GM23338 (cell line): ENCODE measurements at regions not wholly inside any gene's neighbourhood (a gene's known extent, or its start where the extent isn't known, plus 50 kb on each side); places are given as distances from the start of the nearest gene placed in this dataset.
A peak's percentile ranks its signal among the peaks of the same experiment; 100 is the strongest.

Experiments used
- ATAC-seq: fragments of 200-7000 bp; cut with Tn5 transposase; 3 replicates; pipeline ENCODE4 v1.9.1; 2020
- DNase-seq: peaks from one replicate; pipeline ENCODE4 v3.0.0-alpha.2; 2015; ENCODE audit warnings: low spot score
- H2AFZ ChIP-seq: fragments of 200-600 bp; sonication (generic); 2 replicates; pipeline ENCODE4 v1.8.0; 2016; ENCODE audit warnings: antibody characterized with exemption, mild to moderate bottlenecking, moderate library complexity
- H3F3A ChIP-seq: fragments of 200-600 bp; sonication (generic); replicated peaks from 2 replicates; pipeline ENCODE4 v1.8.0; 2017; ENCODE audit warnings: antibody characterized with exemption, mixed run types, low read depth
- H3K27ac ChIP-seq: fragments of 200-600 bp; sonication (generic); 2 replicates; pipeline ENCODE4 v1.6.1; 2016; ENCODE audit warnings: low read depth
- H3K27me3 ChIP-seq: fragments of 200-600 bp; sonication (generic); 2 replicates; pipeline ENCODE4 v1.8.0; 2016; ENCODE audit warnings: mild to moderate bottlenecking, mixed run types, moderate library complexity; ENCODE audit not compliant: insufficient read depth
- H3K36me3 ChIP-seq: fragments of 200-600 bp; sonication (generic); 2 replicates; pipeline ENCODE4 v1.8.0; 2016; ENCODE audit warnings: mild to moderate bottlenecking; ENCODE audit not compliant: insufficient read depth
- H3K4me1 ChIP-seq: fragments of 200-600 bp; sonication (generic); 2 replicates; pipeline ENCODE4 v1.8.0; 2016; ENCODE audit warnings: mild to moderate bottlenecking, moderate library complexity; ENCODE audit not compliant: insufficient read depth
- H3K4me2 ChIP-seq: fragments of 200-600 bp; sonication (generic); 2 replicates; pipeline ENCODE4 v1.7.1; 2017; ENCODE audit warnings: mixed run types
- H3K4me3 ChIP-seq: fragments of 200-600 bp; sonication (generic); 2 replicates; pipeline ENCODE4 v1.6.1; 2016; ENCODE audit warnings: mixed run types
- H3K79me2 ChIP-seq: fragments of 200-600 bp; sonication (generic); replicated peaks from 2 replicates; pipeline ENCODE4 v1.8.0; 2017; ENCODE audit warnings: mild to moderate bottlenecking; ENCODE audit not compliant: insufficient read depth
- H3K9me2 ChIP-seq: fragments of 200-600 bp; sonication (generic); 2 replicates; pipeline ENCODE4 v1.8.0; 2017; ENCODE audit not compliant: insufficient read depth
- H4K20me1 ChIP-seq: fragments of 200-600 bp; sonication (generic); replicated peaks from 2 replicates; pipeline ENCODE4 v1.8.0; 2017; ENCODE audit warnings: mild to moderate bottlenecking; ENCODE audit not compliant: insufficient read depth
- H3K27ac Mint-ChIP-seq: 2 replicates; pipeline ENCODE4 v1.8.0; 2020; ENCODE audit warnings: inconsistent platforms, mild to moderate bottlenecking, moderate library complexity, mixed read lengths
- H3K27me3 Mint-ChIP-seq: 3 replicates; pipeline ENCODE4 v1.8.0; 2022; ENCODE audit warnings: low read depth, mild to moderate bottlenecking, moderate library complexity, mixed read lengths, inconsistent platforms; ENCODE audit not compliant: insufficient read depth, poor library complexity
- H3K36me3 Mint-ChIP-seq: 3 replicates; pipeline ENCODE4 v1.8.0; 2021; ENCODE audit warnings: low read depth, mild to moderate bottlenecking, inconsistent platforms, moderate library complexity, mixed read lengths
- H3K4me1 Mint-ChIP-seq: 3 replicates; pipeline ENCODE4 v1.8.0; 2020; ENCODE audit warnings: mild to moderate bottlenecking, inconsistent platforms, mixed read lengths
- H3K4me3 Mint-ChIP-seq: 3 replicates; pipeline ENCODE4 v1.8.0; 2021; ENCODE audit warnings: moderate library complexity, mild to moderate bottlenecking, inconsistent platforms, mixed read lengths
- H3K9me3 Mint-ChIP-seq: 3 replicates; pipeline ENCODE4 v1.8.0; 2020; ENCODE audit warnings: moderate library complexity, mild to moderate bottlenecking, inconsistent platforms, mixed read lengths
- CTCF ChIP-seq, 2 experiments: fragments of 200-600 bp in 1 of 2; sonication (generic) in 1 of 2; conservative IDR thresholded peaks; 2 replicates each; pipeline versions ENCODE4 v1.5.1 to v1.6.1; 2016 to 2017; ENCODE audit warnings: antibody characterized with exemption in 2 of 2, low read depth in 2 of 2, mild to moderate bottlenecking in 2 of 2, moderate library complexity in 1 of 2
- ETS1 ChIP-seq: IDR thresholded peaks from 2 replicates; pipeline ENCODE4 v1.6.1; 2016; ENCODE audit warnings: antibody characterized with exemption
- EZH2phosphoT487 ChIP-seq: fragments of 200-600 bp; sonication (generic); IDR thresholded peaks from one replicate; pipeline ENCODE4 v1.8.1; 2018; ENCODE audit warnings: antibody characterized with exemption; ENCODE audit not compliant: unreplicated experiment
- JUNB ChIP-seq: IDR thresholded peaks from one replicate; pipeline ENCODE4 v1.6.1; 2016; ENCODE audit warnings: antibody characterized with exemption; ENCODE audit not compliant: unreplicated experiment
- POLR2AphosphoS5 ChIP-seq: IDR thresholded peaks from 2 replicates; pipeline ENCODE4 v1.6.1; 2016; ENCODE audit warnings: antibody characterized with exemption, low read depth
- REST ChIP-seq: IDR thresholded peaks from one replicate; pipeline ENCODE4 v1.6.1; 2018; ENCODE audit warnings: antibody characterized with exemption; ENCODE audit not compliant: unreplicated experiment
- STAT1 ChIP-seq: IDR thresholded peaks from one replicate; pipeline ENCODE4 v1.6.1; 2016; ENCODE audit warnings: antibody characterized with exemption; ENCODE audit not compliant: unreplicated experiment
- ZNF114 ChIP-seq: fragments of 250-450 bp; sonication (Bioruptor Pico); IDR thresholded peaks from 2 replicates; pipeline ENCODE4 v1.5.0; 2020; ENCODE audit warnings: mild to moderate bottlenecking, moderate library complexity
- ZNF331 ChIP-seq: fragments of 250-450 bp; sonication (Bioruptor Pico); IDR thresholded peaks from 2 replicates; pipeline ENCODE4 v1.5.0; 2020; ENCODE audit warnings: low read depth, mild to moderate bottlenecking, moderate library complexity

DNA sequence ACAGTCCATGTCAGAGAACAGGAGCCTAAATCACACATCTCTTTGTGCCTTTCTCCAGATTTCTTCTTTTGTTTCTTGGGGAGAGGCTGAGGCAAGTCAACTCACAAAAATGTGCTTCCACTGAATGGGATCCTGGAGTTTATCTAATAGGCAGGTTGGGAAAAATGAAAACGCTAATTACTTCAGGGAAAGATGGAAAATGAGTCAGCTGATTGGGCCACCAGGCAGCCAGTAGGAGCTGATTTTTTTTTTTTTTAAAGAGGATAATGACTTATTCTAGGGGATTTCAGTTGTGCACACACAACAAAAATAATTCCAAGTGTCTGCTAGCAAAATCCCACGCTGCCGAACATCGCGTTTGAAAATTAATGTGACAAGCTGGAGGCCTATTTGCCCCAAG is 412.8 kb upstream of the ZMIZ1 start (continued):
- no peak for TF ChIP-seq EZH2phosphoT487
- no peak for TF ChIP-seq POLR2AphosphoS5
- no peak for TF ChIP-seq CTCF (conservative IDR thresholded peaks at IDR 0.05; ENCODE audit: low read depth in 2 of 2)
- TF ChIP-seq STAT1 = no peak

DNA sequence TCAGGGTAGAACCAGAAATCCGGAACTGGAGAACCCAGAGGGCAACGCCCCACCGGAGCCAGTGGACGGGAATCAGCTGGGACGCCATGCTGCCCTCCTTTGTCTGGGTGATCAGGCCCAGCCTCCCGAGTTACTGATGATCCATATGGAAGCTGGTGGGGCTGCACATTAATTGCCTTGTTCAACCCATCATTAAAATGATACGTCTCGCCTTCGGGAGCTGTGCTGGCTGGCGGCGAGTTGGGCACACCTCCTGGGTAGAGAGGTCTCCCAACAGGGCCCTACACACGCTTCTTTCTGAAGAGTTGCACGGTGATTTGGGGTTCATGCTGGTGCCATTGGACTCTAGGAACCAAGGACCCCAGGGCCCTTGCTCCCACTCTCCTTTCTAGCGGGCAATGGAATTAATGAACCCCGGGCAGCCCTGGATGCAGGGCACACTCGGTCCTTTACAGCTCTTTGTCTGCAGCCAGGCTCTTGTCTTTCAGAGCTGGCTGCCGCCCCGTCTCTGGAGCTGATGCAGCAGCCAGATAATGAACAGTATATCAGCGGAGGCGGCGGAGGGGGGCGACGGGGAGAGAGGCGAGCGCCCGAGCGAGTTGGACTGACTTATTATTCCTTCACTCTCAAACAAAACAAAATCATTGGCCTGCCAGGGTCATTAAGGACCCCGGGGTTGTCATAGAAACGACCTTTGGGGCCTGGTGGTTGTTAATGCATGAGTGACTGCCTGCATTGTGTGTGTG is 412.2 kb upstream of the ZMIZ1 start:
- no peaks in the 10 kb centered on the region for H3K27me3 Mint-ChIP-seq
- no peak overlapping the region for H3K4me3 ChIP-seq
- no peak overlapping the region for H3K27ac Mint-ChIP-seq
- H3K79me2 ChIP-seq = no peaks in the 10 kb centered on the region
- peak overlapping the region; percentile 47; the same call in 1 of the 2 replicates for H2AFZ ChIP-seq
- no peak overlapping the region for H3K27ac ChIP-seq
- ATAC-seq (peak; percentile 22), DNase-seq (peak; percentile 3)
- H3K4me1 Mint-ChIP-seq = no peaks in the 10 kb centered on the region
- no peaks in the 10 kb centered on the region for H3K36me3 ChIP-seq
- H4K20me1 ChIP-seq = no peaks in the 10 kb centered on the region
- H3K36me3 Mint-ChIP-seq = no peaks in the 10 kb centered on the region
- no peaks in the 10 kb centered on the region for H3K4me1 ChIP-seq
- no peaks in the 10 kb centered on the region; the same call in 2 of the 3 replicates for H3K9me3 Mint-ChIP-seq
- no peak overlapping the region for H3K4me3 Mint-ChIP-seq
- no peaks in the 10 kb centered on the region for H3F3A ChIP-seq
- no peak overlapping the region for H3K4me2 ChIP-seq
- no peaks in the 10 kb centered on the region for H3K27me3 ChIP-seq
- H3K9me2 ChIP-seq = peaks cover 6% of the 10 kb centered on the region; the same call in 1 of the 2 replicates
- TF ChIP-seq EZH2phosphoT487 = no peak
- TF ChIP-seq ETS1 = no peak
- no peak for TF ChIP-seq REST
- TF ChIP-seq CTCF (conservative IDR thresholded peaks at IDR 0.05; ENCODE audit: low read depth in 2 of 2) = no peak
- no peak for TF ChIP-seq POLR2AphosphoS5
- no peak for TF ChIP-seq ZNF114 (CRISPR knock-in tag)
- TF ChIP-seq ZNF331 (CRISPR knock-in tag) = no peak
- no peak for TF ChIP-seq JUNB
